PC-3 (cell line): ENCODE measurements at regions not wholly inside any gene's neighbourhood (a gene's known extent, or its start where the extent isn't known, plus 50 kb on each side); places are given as distances from the start of the nearest gene placed in this dataset.

Experiments used
- ATAC-seq: fragments of 200-7000 bp; cut with Tn5 transposase; 2 replicates; pipeline ENCODE4 v1.9.1; 2020; ENCODE audit warnings: mild to moderate bottlenecking, moderate library complexity
- BruUV-seq: library from RNA; stranded (reverse); fragments of 400-500 nt; replicated peaks from 2 replicates; lab custom pipeline; 2021; lab: Mats Ljungman, UMichigan
- CTCF ChIA-PET: fragments of 300-600 bp; sonication (Branson Sonifier 250); formaldehyde crosslinking; loops from one replicate; lab custom pipeline; 2022; ENCODE audit warnings: antibody characterized with exemption; lab: Charles Lee
- POLR2A ChIA-PET: fragments of 300-600 bp; sonication (Branson Sonifier 250); formaldehyde crosslinking; loops from one replicate; lab custom pipeline; 2022; ENCODE audit warnings: antibody characterized with exemption; ENCODE audit not compliant: unreplicated experiment; lab: Charles Lee
- DNase-seq: peaks from one replicate; pipeline ENCODE4 v3.0.0-alpha.2; 2015
- H2AFZ ChIP-seq: fragments of 300-600 bp; sonication (generic); 2 replicates; pipeline ENCODE4 v1.6.0; 2016; ENCODE audit warnings: antibody characterized with exemption, low read length
- H3F3A ChIP-seq: fragments of 300-600 bp; sonication (generic); one replicate; pipeline ENCODE4 v1.6.0; 2017; ENCODE audit warnings: antibody characterized with exemption, low read length, control low read depth, mild to moderate bottlenecking; ENCODE audit not compliant: unreplicated experiment
- H3K27ac ChIP-seq: fragments of 300-600 bp; sonication (generic); 2 replicates; pipeline ENCODE4 v1.5.1; 2016; ENCODE audit warnings: mild to moderate bottlenecking, low read length
- H3K27me3 ChIP-seq: fragments of 300-600 bp; sonication (generic); 2 replicates; pipeline ENCODE4 v1.6.1; 2016; ENCODE audit warnings: low read length, mixed read lengths
- H3K36me3 ChIP-seq: fragments of 300-600 bp; sonication (generic); 2 replicates; pipeline ENCODE4 v1.6.1; 2016; ENCODE audit warnings: low read depth, mixed run types, low read length, mixed read lengths
- H3K4me1 ChIP-seq: fragments of 300-600 bp; sonication (generic); 2 replicates; pipeline ENCODE4 v1.5.1; 2016; ENCODE audit warnings: low read length; ENCODE audit not compliant: insufficient read depth
- H3K4me2 ChIP-seq: fragments of 300-600 bp; sonication (generic); 2 replicates; pipeline ENCODE4 v1.6.0; 2016; ENCODE audit warnings: low read length
- H3K4me3 ChIP-seq: fragments of 300-600 bp; sonication (generic); 2 replicates; pipeline ENCODE4 v1.5.1; 2016; ENCODE audit warnings: mild to moderate bottlenecking, low read length, mixed read lengths
- H3K79me2 ChIP-seq: fragments of 300-600 bp; sonication (generic); 2 replicates; pipeline ENCODE4 v1.6.1; 2017; ENCODE audit warnings: low read length, mixed read lengths
- H3K9ac ChIP-seq: fragments of 300-600 bp; sonication (generic); 2 replicates; pipeline ENCODE4 v1.6.0; 2016; ENCODE audit warnings: mild to moderate bottlenecking, low read length
- H3K9me2 ChIP-seq: fragments of 300-600 bp; sonication (generic); replicated peaks from 2 replicates; pipeline ENCODE4 v1.6.1; 2016; ENCODE audit warnings: mixed run types, low read length, mixed read lengths
- H3K9me3 ChIP-seq: fragments of 300-600 bp; sonication (generic); 2 replicates; pipeline ENCODE4 v1.6.1; 2016; ENCODE audit warnings: low read length, mixed read lengths
- H4K20me1 ChIP-seq: fragments of 300-600 bp; sonication (generic); 2 replicates; pipeline ENCODE4 v1.6.1; 2016; ENCODE audit warnings: low read length, mixed read lengths
- EZH2 ChIP-seq: fragments of 300-600 bp; sonication (generic); IDR thresholded peaks from one replicate; pipeline ENCODE4 v1.6.1; 2017; ENCODE audit warnings: antibody characterized with exemption, mild to moderate bottlenecking, low read length; ENCODE audit not compliant: unreplicated experiment
- EZH2phosphoT487 ChIP-seq: fragments of 300-600 bp; sonication (generic); IDR thresholded peaks from 2 replicates; pipeline ENCODE4 v1.6.1; 2018; ENCODE audit warnings: mild to moderate bottlenecking, antibody characterized with exemption, low read length, borderline replicate concordance
- intact Hi-C: fragments of 100-400 bp; cut with micrococcal nuclease; formaldehyde crosslinking; loops from 2 replicates; pipeline ENCODE4 v1.9.0; 2023
- TF ChIP-seq, protein P1 (sequence below): fragments of 300-600 bp; sonication (generic); conservative IDR thresholded peaks from 2 replicates; pipeline ENCODE4 v1.5.1; 2017; ENCODE audit warnings: antibody characterized with exemption, low read depth, mild to moderate bottlenecking, low read length

- Histone ChIP-seq H4K20me1 (no peaks in the 10 kb centered on the region), H3K27ac (no peak overlapping the region), H3K9me3 (no peaks in the 10 kb centered on the region), H3K79me2 (no peaks in the 10 kb centered on the region), H3K9ac (no peak overlapping the region), H3K9me2 (no peaks in the 10 kb centered on the region), H3K27me3 (peaks cover 37% of the 10 kb centered on the region), H3F3A (no peaks in the 10 kb centered on the region), H3K4me1 (no peaks in the 10 kb centered on the region), H3K4me2 (no peak overlapping the region), H3K36me3 (no peaks in the 10 kb centered on the region), H3K4me3 (no peak overlapping the region), H2AFZ (no peak overlapping the region)
- BruUV-seq, result no TSS peak
- CTCF ChIA-PET, result no interaction called here
- DNase-seq (no peak), ATAC-seq (no peak)
- intact Hi-C loops, result no loop called here
- POLR2A ChIA-PET, result no interaction called here
- TF ChIP-seq EZH2, result no peak
- TF ChIP-seq, protein P1, sequence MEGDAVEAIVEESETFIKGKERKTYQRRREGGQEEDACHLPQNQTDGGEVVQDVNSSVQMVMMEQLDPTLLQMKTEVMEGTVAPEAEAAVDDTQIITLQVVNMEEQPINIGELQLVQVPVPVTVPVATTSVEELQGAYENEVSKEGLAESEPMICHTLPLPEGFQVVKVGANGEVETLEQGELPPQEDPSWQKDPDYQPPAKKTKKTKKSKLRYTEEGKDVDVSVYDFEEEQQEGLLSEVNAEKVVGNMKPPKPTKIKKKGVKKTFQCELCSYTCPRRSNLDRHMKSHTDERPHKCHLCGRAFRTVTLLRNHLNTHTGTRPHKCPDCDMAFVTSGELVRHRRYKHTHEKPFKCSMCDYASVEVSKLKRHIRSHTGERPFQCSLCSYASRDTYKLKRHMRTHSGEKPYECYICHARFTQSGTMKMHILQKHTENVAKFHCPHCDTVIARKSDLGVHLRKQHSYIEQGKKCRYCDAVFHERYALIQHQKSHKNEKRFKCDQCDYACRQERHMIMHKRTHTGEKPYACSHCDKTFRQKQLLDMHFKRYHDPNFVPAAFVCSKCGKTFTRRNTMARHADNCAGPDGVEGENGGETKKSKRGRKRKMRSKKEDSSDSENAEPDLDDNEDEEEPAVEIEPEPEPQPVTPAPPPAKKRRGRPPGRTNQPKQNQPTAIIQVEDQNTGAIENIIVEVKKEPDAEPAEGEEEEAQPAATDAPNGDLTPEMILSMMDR, result no peak
- no peak for TF ChIP-seq EZH2phosphoT487
Observed at GRCh38 chr5:67720162-67720772, 495.3 kb upstream of the PIK3R1 start.

GRCh38 chr5:67702008-67702407 is 505.4 kb upstream of the CD180 start:
- intact Hi-C loops, result no loop called here
- ChIA-PET POLR2A (no interaction called here), CTCF (no interaction called here)
- Histone ChIP-seq H3K9me2 (no peaks in the 10 kb centered on the region), H3K4me1 (no peaks in the 10 kb centered on the region), H3K27me3 (no peaks in the 10 kb centered on the region), H3K4me3 (no peak overlapping the region), H2AFZ (no peak overlapping the region), H3K4me2 (no peak overlapping the region), H3K27ac (no peak overlapping the region), H3K9ac (no peak overlapping the region), H3F3A (no peaks in the 10 kb centered on the region), H3K36me3 (no peaks in the 10 kb centered on the region), H3K9me3 (no peaks in the 10 kb centered on the region), H4K20me1 (no peaks in the 10 kb centered on the region), H3K79me2 (no peaks in the 10 kb centered on the region)
- no peak for DNase-seq
- no peak for ATAC-seq
- TF ChIP-seq, protein P1, result no peak
- TF ChIP-seq EZH2, result no peak
- TF ChIP-seq EZH2phosphoT487, result no peak
- BruUV-seq, result no TSS peak

DNA sequence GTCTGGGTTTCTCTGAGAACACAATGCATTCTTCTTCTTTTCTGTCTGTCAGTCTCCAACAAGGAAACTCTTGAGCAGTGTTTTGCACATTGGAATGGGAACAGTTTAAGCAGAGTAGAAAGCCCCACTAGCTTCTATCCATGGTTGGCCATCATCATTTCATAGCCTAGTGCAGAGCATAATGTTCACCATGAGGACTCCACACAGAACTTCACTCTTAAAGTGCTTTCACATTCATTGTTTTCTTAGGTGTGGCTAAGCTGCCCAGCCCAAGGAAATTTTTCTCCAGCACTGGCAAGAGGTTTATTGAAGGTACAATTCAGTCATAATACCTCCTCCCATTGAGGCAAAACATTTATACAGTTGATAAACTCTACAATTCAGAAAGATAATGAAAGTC is 503.0 kb upstream of the CD180 start:
- DNase-seq, result no peak
- Histone ChIP-seq H3K9me3 (no peaks in the 10 kb centered on the region), H4K20me1 (no peaks in the 10 kb centered on the region), H3K4me2 (no peak overlapping the region), H3K9me2 (no peaks in the 10 kb centered on the region), H3F3A (no peaks in the 10 kb centered on the region), H3K4me1 (no peaks in the 10 kb centered on the region), H2AFZ (no peak overlapping the region), H3K27me3 (no peaks in the 10 kb centered on the region), H3K36me3 (no peaks in the 10 kb centered on the region), H3K9ac (no peak overlapping the region), H3K79me2 (no peaks in the 10 kb centered on the region), H3K27ac (no peak overlapping the region), H3K4me3 (no peak overlapping the region)
- no peak for ATAC-seq
- ChIA-PET POLR2A (no interaction called here), CTCF (no interaction called here)
- no TSS peak for BruUV-seq
- TF ChIP-seq, protein P1, result no peak
- no peak for TF ChIP-seq EZH2
- intact Hi-C loops, result no loop called here
